Caco-2 (cell line): ENCODE measurements at regions not wholly inside any gene's neighbourhood (a gene's known extent, or its start where the extent isn't known, plus 50 kb on each side); places are given as distances from the start of the nearest gene placed in this dataset.

ENCODE experiments used
- BruUV-seq: library from RNA; stranded (reverse); fragments of 400-500 nt; replicated peaks from 2 replicates; lab custom pipeline; 2021; lab: Mats Ljungman, UMichigan
- CTCF ChIA-PET: fragments of 300-600 bp; sonication (Branson Sonifier 250); formaldehyde crosslinking; loops from one replicate; lab custom pipeline; 2022; ENCODE audit warnings: antibody characterized with exemption; lab: Charles Lee
- POLR2A ChIA-PET: fragments of 300-600 bp; sonication (Branson Sonifier 250); formaldehyde crosslinking; loops from one replicate; lab custom pipeline; 2022; ENCODE audit warnings: antibody characterized with exemption; lab: Charles Lee
- DNase-seq, 2 experiments: peaks; one replicate each; pipeline versions ENCODE4 v3.0.0 to v3.0.0-alpha.2; 2020 to 2022
- H3K27me3 ChIP-seq: replicated peaks from 2 replicates; pipeline ENCODE4 v1.6.0; 2011; ENCODE audit warnings: low read length; ENCODE audit not compliant: control insufficient read depth, insufficient read depth
- H3K36me3 ChIP-seq: 2 replicates; pipeline ENCODE4 v1.5.1; 2011; ENCODE audit warnings: low read length; ENCODE audit not compliant: control insufficient read depth, insufficient read depth
- H3K4me1 ChIP-seq: fragments of 250-450 bp; sonication (Bioruptor Pico); 2 replicates; pipeline ENCODE4 v1.5.1; 2020; ENCODE audit warnings: mild to moderate bottlenecking
- H3K4me3 ChIP-seq: 2 replicates; pipeline ENCODE4 v1.5.1; 2011; ENCODE audit warnings: low read depth, mild to moderate bottlenecking, control low read depth, low read length
- H3K9me3 ChIP-seq: fragments of 250-450 bp; sonication (Bioruptor Pico); 2 replicates; pipeline ENCODE4 v1.5.1; 2020; ENCODE audit warnings: mild to moderate bottlenecking, moderate library complexity
- H3K27ac Mint-ChIP-seq: one replicate; pipeline ENCODE4 v1.8.0; 2022; ENCODE audit warnings: mixed read lengths; ENCODE audit not compliant: unreplicated experiment
- H3K27me3 Mint-ChIP-seq: one replicate; pipeline ENCODE4 v1.8.0; 2022; ENCODE audit warnings: mixed read lengths; ENCODE audit not compliant: insufficient read depth, unreplicated experiment
- H3K36me3 Mint-ChIP-seq: one replicate; pipeline ENCODE4 v1.8.0; 2022; ENCODE audit warnings: mild to moderate bottlenecking, mixed read lengths; ENCODE audit not compliant: insufficient read depth, unreplicated experiment
- H3K4me1 Mint-ChIP-seq: one replicate; pipeline ENCODE4 v1.8.0; 2022; ENCODE audit warnings: low read depth, mixed read lengths; ENCODE audit not compliant: unreplicated experiment
- H3K4me3 Mint-ChIP-seq: one replicate; pipeline ENCODE4 v1.8.0; 2022; ENCODE audit warnings: mild to moderate bottlenecking, moderate library complexity, mixed read lengths; ENCODE audit not compliant: unreplicated experiment
- H3K9me3 Mint-ChIP-seq: one replicate; pipeline ENCODE4 v1.8.0; 2022; ENCODE audit warnings: mixed read lengths; ENCODE audit not compliant: unreplicated experiment
- CTCF ChIP-seq, 2 experiments: fragments of 200-600 bp in 1 of 2; IDR thresholded peaks; 1 replicate in 1 of 2; 2 replicates in 1 of 2; pipeline versions ENCODE4 v1.5.1 to v1.8.0; 2011 to 2022; ENCODE audit warnings: antibody characterized with exemption in 1 of 2, control low read depth in 1 of 2, inconsistent platforms in 1 of 2, low read depth in 1 of 2, low read length in 1 of 2, mild to moderate bottlenecking in 1 of 2, moderate library complexity in 1 of 2; ENCODE audit not compliant: insufficient read depth in 1 of 2, severe bottlenecking in 1 of 2, unreplicated experiment in 1 of 2
- intact Hi-C: fragments of 100-400 bp; cut with micrococcal nuclease; formaldehyde crosslinking; loops from one replicate; pipeline ENCODE4 v1.10.0; 2022; ENCODE audit not compliant: unreplicated experiment

GRCh38 chr7:24383055-24383454, 99.1 kb downstream of the NPY start:
- Mint-ChIP-seq H3K4me1 (no peaks in the 10 kb centered on the region), H3K9me3 (no peaks in the 10 kb centered on the region), H3K27me3 (peaks cover 5% of the 10 kb centered on the region), H3K27ac (no peak overlapping the region), H3K36me3 (no peaks in the 10 kb centered on the region), H3K4me3 (no peak overlapping the region)
- Histone ChIP-seq H3K4me3 (no peak overlapping the region), H3K27me3 (no peaks in the 10 kb centered on the region), H3K9me3 (no peaks in the 10 kb centered on the region), H3K4me1 (no peaks in the 10 kb centered on the region), H3K36me3 (no peaks in the 10 kb centered on the region)
- intact Hi-C loops = loop anchor here (2.0 to 5.0 kb wide), 2 partner anchors 204 to 520 kb away; no protein-coding TSS in a partner anchor
- ChIA-PET CTCF (no interaction called here), POLR2A (no interaction called here)
- no peak for TF ChIP-seq CTCF (IDR thresholded peaks at IDR 0.05; ENCODE audit: insufficient read depth in 1 of 2, low read depth in 1 of 2, low read length in 1 of 2, severe bottlenecking in 1 of 2, unreplicated experiment in 1 of 2)
- DNase-seq = no peak
- BruUV-seq = no TSS peak

GRCh38 chr7:24384362-24385030, 100.5 kb downstream of the NPY start:
- BruUV-seq = no TSS peak
- POLR2A ChIA-PET = no interaction called here
- CTCF ChIA-PET = no interaction called here

GRCh38 chr7:24388212-24388611, 104.2 kb downstream of the NPY start:
- Histone ChIP-seq H3K4me1 (no peaks in the 10 kb centered on the region), H3K9me3 (no peaks in the 10 kb centered on the region), H3K27me3 (no peaks in the 10 kb centered on the region), H3K36me3 (no peaks in the 10 kb centered on the region), H3K4me3 (no peak overlapping the region)
- no peaks in the 10 kb centered on the region for H3K9me3 Mint-ChIP-seq
- ChIA-PET CTCF (no interaction called here), POLR2A (no interaction called here)
- no peak for TF ChIP-seq CTCF (IDR thresholded peaks at IDR 0.05; ENCODE audit: insufficient read depth in 1 of 2, low read depth in 1 of 2, low read length in 1 of 2, severe bottlenecking in 1 of 2, unreplicated experiment in 1 of 2)
- intact Hi-C loops = no loop called here
- H3K27me3 Mint-ChIP-seq = peaks cover 5% of the 10 kb centered on the region
- no peaks in the 10 kb centered on the region for H3K4me1 Mint-ChIP-seq
- DNase-seq = no peak
- no peaks in the 10 kb centered on the region for H3K36me3 Mint-ChIP-seq
- no peak overlapping the region for H3K27ac Mint-ChIP-seq
- H3K4me3 Mint-ChIP-seq = no peak overlapping the region
- BruUV-seq = no TSS peak

More at GRCh38 chr7:24384362-24385030, 100.5 kb downstream of the NPY start:
- no peak overlapping the region for H3K4me3 Mint-ChIP-seq
- Histone ChIP-seq H3K4me3 (no peak overlapping the region), H3K36me3 (no peaks in the 10 kb centered on the region), H3K27me3 (no peaks in the 10 kb centered on the region), H3K9me3 (no peaks in the 10 kb centered on the region), H3K4me1 (no peaks in the 10 kb centered on the region)
- intact Hi-C loops = loop anchor here (5.0 kb wide), 1 partner anchor 203 kb away; no protein-coding TSS in a partner anchor
- no peaks in the 10 kb centered on the region for H3K4me1 Mint-ChIP-seq
- no peaks in the 10 kb centered on the region for H3K36me3 Mint-ChIP-seq
- no peak for TF ChIP-seq CTCF (IDR thresholded peaks at IDR 0.05; ENCODE audit: insufficient read depth in 1 of 2, low read depth in 1 of 2, low read length in 1 of 2, severe bottlenecking in 1 of 2, unreplicated experiment in 1 of 2)
- H3K27me3 Mint-ChIP-seq = peaks cover 5% of the 10 kb centered on the region
- no peak for DNase-seq
- no peak overlapping the region for H3K27ac Mint-ChIP-seq
- no peaks in the 10 kb centered on the region for H3K9me3 Mint-ChIP-seq
